Sigmoid colon (tissue), 6 donors: ENCODE measurements at regions not wholly inside any gene's neighbourhood (a gene's known extent, or its start where the extent isn't known, plus 50 kb on each side); places are given as distances from the start of the nearest gene placed in this dataset.

Experiments
- DNase-seq: peaks from one replicate; pipeline ENCODE4 v3.0.0-alpha.2; 2019
- H3K27ac ChIP-seq, 4 donors: fragments of 200-600 bp; sonication (generic); one replicate each; pipeline ENCODE4 v1.5.1; 2016 to 2019; ENCODE audit warnings: mild to moderate bottlenecking in 1 of 4
- H3K27me3 ChIP-seq, 3 donors: fragments of 200-600 bp; sonication (generic); one replicate each; pipeline ENCODE4 v1.5.1; 2019; ENCODE audit warnings: mild to moderate bottlenecking in 1 of 3
- H3K36me3 ChIP-seq, 4 donors: fragments of 200-600 bp; sonication (generic); one replicate each; pipeline ENCODE4 v1.5.1; 2016 to 2019
- H3K4me1 ChIP-seq, 4 donors: fragments of 200-600 bp; sonication (generic); one replicate each; pipeline ENCODE4 v1.5.1; 2017 to 2019
- H3K4me3 ChIP-seq, 4 donors: fragments of 200-600 bp; sonication (generic); one replicate each; pipeline ENCODE4 v1.5.1; 2017 to 2019; ENCODE audit warnings: mild to moderate bottlenecking in 2 of 4, moderate library complexity in 1 of 4
- H3K9me3 ChIP-seq, 4 donors: fragments of 200-600 bp in 3 of 4; sonication (generic) in 3 of 4; one replicate each; pipeline versions ENCODE4 v1.5.1 to v1.6.1; 2013 to 2019
- EP300 ChIP-seq, 4 donors: sonication (generic); formaldehyde crosslinking; IDR thresholded peaks; one replicate each; pipeline ENCODE4 v1.6.1; 2017; ENCODE audit warnings: antibody characterized with exemption in 4 of 4
- POLR2A ChIP-seq, 2 donors: fragments of 450-650 bp; IDR thresholded peaks; one replicate each; pipeline ENCODE4 v1.6.1; 2016; ENCODE audit warnings: antibody characterized with exemption in 2 of 2, mild to moderate bottlenecking in 2 of 2, moderate library complexity in 2 of 2
- POLR2AphosphoS5 ChIP-seq, 4 donors: sonication (generic); formaldehyde crosslinking; IDR thresholded peaks; one replicate each; pipeline ENCODE4 v1.6.1; 2017; ENCODE audit warnings: antibody characterized with exemption in 4 of 4
- WGBS, 2 donors: extraction: QIAGEN DNeasy Blood & Tissue Kit; methylation state at CpG; one replicate each; pipeline ENCODE4 v1.1.7; 2013; 5-methylcytosine and 5-hydroxymethylcytosine counted together
- intact Hi-C: fragments of 100-400 bp; cut with DNase I; formaldehyde crosslinking; loops from one replicate; pipeline ENCODE4 v1.15.1; 2023
- TF ChIP-seq, protein P1 (sequence below), 4 experiments: fragments of 450-650 bp in 3 of 4; fragments of 200-600 bp in 1 of 4; IDR thresholded peaks; one replicate each; pipeline ENCODE4 v1.5.1; 2016 to 2019; ENCODE audit warnings: antibody characterized with exemption in 4 of 4, mild to moderate bottlenecking in 3 of 4, moderate library complexity in 2 of 4
- donor health status: healthy with polysubstance abuse.
- donor health status: healthy.

DNA sequence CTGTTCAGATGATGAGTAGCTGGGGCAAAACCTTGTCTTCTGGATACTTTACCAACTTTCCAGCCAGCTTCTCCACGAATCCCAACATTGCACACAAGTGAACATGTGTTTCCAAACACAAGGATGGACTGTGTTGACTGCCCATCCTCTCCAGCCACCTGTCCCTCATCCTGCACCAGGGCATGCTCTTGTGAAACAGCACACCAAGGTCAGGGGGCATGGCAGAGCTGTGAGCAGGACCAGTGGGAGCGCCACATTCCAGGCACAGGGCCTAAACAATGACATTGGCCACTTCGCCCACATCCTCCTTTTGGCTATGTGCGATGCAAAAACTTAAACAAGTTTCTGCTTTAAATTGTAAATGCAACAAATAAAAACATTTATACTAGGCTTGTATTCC, 105.5 kb downstream of the IRS2 start:
- no peaks in the 10 kb centered on the region for H3K36me3 ChIP-seq
- H3K9me3 ChIP-seq: no peaks in the 10 kb centered on the region
- 91 to 96% methylated on average over 4 of the region's 4 CpGs for WGBS, 2 donors
- no peak for DNase-seq
- H3K4me3 ChIP-seq: no peak overlapping the region
- H3K27ac ChIP-seq: no peak overlapping the region
- H3K27me3 ChIP-seq: no peaks in the 10 kb centered on the region
- intact Hi-C loops: no loop called here
- H3K4me1 ChIP-seq: no peaks in the 10 kb centered on the region
- TF ChIP-seq POLR2A (IDR thresholded peaks at IDR 0.05) (no peak), POLR2AphosphoS5 (IDR thresholded peaks at IDR 0.05) (no peak), EP300 (IDR thresholded peaks at IDR 0.05) (no peak)
- TF ChIP-seq, protein P1, sequence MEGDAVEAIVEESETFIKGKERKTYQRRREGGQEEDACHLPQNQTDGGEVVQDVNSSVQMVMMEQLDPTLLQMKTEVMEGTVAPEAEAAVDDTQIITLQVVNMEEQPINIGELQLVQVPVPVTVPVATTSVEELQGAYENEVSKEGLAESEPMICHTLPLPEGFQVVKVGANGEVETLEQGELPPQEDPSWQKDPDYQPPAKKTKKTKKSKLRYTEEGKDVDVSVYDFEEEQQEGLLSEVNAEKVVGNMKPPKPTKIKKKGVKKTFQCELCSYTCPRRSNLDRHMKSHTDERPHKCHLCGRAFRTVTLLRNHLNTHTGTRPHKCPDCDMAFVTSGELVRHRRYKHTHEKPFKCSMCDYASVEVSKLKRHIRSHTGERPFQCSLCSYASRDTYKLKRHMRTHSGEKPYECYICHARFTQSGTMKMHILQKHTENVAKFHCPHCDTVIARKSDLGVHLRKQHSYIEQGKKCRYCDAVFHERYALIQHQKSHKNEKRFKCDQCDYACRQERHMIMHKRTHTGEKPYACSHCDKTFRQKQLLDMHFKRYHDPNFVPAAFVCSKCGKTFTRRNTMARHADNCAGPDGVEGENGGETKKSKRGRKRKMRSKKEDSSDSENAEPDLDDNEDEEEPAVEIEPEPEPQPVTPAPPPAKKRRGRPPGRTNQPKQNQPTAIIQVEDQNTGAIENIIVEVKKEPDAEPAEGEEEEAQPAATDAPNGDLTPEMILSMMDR (IDR thresholded peaks at IDR 0.05): no peak

DNA sequence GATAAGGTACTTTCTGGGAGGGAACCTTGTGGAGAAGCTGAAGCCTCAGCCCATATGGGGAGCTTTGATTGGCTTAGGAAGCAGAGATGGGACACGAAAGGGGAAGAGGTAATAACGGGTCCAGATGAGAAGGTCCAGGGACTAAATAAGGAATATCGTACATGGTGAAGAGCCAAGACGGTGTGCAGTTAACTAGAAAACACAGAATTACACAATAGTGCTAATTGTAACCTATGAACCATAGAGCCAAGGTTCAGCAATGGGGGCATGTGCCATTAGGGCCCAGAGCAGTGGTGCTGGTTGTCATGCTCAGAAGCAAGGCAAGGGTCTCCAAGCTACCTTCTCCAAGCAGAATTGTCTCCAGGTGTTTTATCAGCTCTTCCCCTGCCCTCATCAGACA, 106.1 kb downstream of the IRS2 start:
- no peaks in the 10 kb centered on the region for H3K36me3 ChIP-seq
- H3K27ac ChIP-seq: no peak overlapping the region
- H3K4me3 ChIP-seq: no peak overlapping the region
- H3K27me3 ChIP-seq: no peaks in the 10 kb centered on the region
- TF ChIP-seq, protein P1 (IDR thresholded peaks at IDR 0.05): no peak
- TF ChIP-seq EP300 (IDR thresholded peaks at IDR 0.05) (no peak), POLR2AphosphoS5 (IDR thresholded peaks at IDR 0.05) (no peak), POLR2A (IDR thresholded peaks at IDR 0.05) (no peak)
- 93 to 94% methylated on average over 4 of the region's 4 CpGs for WGBS, 2 donors
- no peak for DNase-seq
- no peaks in the 10 kb centered on the region for H3K4me1 ChIP-seq
- H3K9me3 ChIP-seq: no peaks in the 10 kb centered on the region
- intact Hi-C loops: no loop called here

GRCh38 chr13:109678459-109678858, 107.9 kb downstream of the IRS2 start:
- no peak for DNase-seq
- no peak overlapping the region for H3K4me3 ChIP-seq
- H3K27ac ChIP-seq: no peak overlapping the region
- H3K27me3 ChIP-seq: no peaks in the 10 kb centered on the region
- intact Hi-C loops: no loop called here
- 88 to 89% methylated on average over 4 of the region's 4 CpGs for WGBS, 2 donors
- no peaks in the 10 kb centered on the region for H3K9me3 ChIP-seq
- no peaks in the 10 kb centered on the region for H3K4me1 ChIP-seq
- H3K36me3 ChIP-seq: no peaks in the 10 kb centered on the region
- TF ChIP-seq, protein P1 (IDR thresholded peaks at IDR 0.05): no peak
- no peak for TF ChIP-seq POLR2AphosphoS5 (IDR thresholded peaks at IDR 0.05)
- TF ChIP-seq EP300 (IDR thresholded peaks at IDR 0.05): no peak
- no peak for TF ChIP-seq POLR2A (IDR thresholded peaks at IDR 0.05)

DNA sequence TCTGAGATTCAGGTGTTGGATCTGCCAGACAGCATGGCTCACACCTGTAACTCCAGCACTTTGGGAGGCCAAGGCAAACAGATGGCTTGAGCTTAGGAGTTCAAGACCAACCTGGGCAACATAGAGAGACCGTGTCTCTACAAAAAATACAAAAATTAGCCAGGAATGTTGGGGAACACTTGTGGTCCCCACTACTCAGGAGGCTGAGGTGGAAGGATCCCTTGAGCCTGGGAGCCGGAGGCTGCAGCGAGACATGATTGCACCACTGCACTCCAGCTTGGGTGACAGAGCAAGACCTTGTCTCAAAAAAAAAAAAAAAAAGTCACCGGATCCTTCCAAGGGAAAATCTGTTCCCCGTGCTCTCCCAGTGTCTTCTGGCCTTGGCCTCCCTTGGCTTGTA, 109.2 kb downstream of the IRS2 start:
- Histone ChIP-seq H3K9me3 (no peaks in the 10 kb centered on the region), H3K4me1 (peaks cover 0 to 6% (median 3%) of the 10 kb centered on the region in 4 donors), H3K27me3 (no peaks in the 10 kb centered on the region), H3K4me3 (no peak overlapping the region), H3K36me3 (no peaks in the 10 kb centered on the region), H3K27ac (no peak overlapping the region)
- WGBS, 2 donors: 96 to 97% methylated on average over 5 of the region's 5 CpGs
- TF ChIP-seq POLR2A (IDR thresholded peaks at IDR 0.05): no peak
- TF ChIP-seq, protein P1 (IDR thresholded peaks at IDR 0.05): no peak
- TF ChIP-seq POLR2AphosphoS5 (IDR thresholded peaks at IDR 0.05): no peak
- no peak for TF ChIP-seq EP300 (IDR thresholded peaks at IDR 0.05)
- intact Hi-C loops: no loop called here
- no peak for DNase-seq

DNA sequence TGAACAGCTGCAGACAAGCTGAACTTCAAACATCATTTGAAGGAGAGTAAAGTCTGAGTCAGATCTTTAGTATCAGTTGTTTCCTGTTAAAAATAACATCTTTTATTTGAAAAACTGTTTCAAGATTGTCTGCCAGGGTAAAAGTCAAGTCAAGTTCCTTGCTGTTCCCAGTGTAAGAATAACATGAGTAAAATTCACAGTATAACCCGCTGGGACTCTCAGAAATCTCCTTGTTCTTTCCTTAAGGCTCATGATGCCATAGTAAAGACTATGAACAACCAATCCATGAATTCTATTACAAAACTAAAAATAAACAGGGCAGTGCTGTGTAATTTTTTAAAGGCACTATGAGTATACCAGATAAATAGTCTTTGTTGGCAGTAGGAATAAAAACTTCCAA, 112.9 kb downstream of the IRS2 start:
- DNase-seq: no peak
- H3K4me3 ChIP-seq: no peak overlapping the region
- H3K27ac ChIP-seq: no peak overlapping the region
- H3K36me3 ChIP-seq: no peaks in the 10 kb centered on the region
- 88 to 93% methylated on average over 1 of the region's 1 CpG for WGBS, 2 donors
- no peaks in the 10 kb centered on the region for H3K9me3 ChIP-seq
- TF ChIP-seq POLR2AphosphoS5 (IDR thresholded peaks at IDR 0.05) (no peak), POLR2A (IDR thresholded peaks at IDR 0.05) (no peak), EP300 (IDR thresholded peaks at IDR 0.05) (no peak)
- TF ChIP-seq, protein P1 (IDR thresholded peaks at IDR 0.05): no peak
- peaks cover 0 to 11% (median 5%) of the 10 kb centered on the region in 4 donors for H3K4me1 ChIP-seq
- no peaks in the 10 kb centered on the region for H3K27me3 ChIP-seq
- intact Hi-C loops: no loop called here
